ENCODE measurements at regions not wholly inside any gene's neighbourhood (a gene's known extent, or its start where the extent isn't known, plus 50 kb on each side); places are given as distances from the start of the nearest gene placed in this dataset.

DNA sequence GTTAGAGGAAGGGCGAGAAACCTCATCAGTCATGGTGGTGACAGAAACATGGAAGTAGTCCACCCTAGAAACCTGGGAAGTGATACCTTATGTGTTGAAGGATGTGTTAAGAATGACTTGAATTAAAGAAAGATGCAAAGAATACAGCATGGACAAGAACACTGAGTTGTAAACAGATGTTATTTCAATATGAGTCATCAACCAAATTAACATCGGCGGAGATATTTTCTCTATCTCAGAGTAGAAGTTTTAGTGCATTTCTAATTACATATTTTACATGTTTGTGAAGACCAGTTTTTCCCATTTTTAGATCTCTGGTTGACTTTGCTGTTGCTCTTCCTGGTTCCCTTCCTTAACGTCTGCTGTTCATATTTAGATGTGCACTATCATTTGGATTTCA lies 268.8 kb upstream of the TBL1XR1 start:
- TF ChIP-seq, protein P1, sequence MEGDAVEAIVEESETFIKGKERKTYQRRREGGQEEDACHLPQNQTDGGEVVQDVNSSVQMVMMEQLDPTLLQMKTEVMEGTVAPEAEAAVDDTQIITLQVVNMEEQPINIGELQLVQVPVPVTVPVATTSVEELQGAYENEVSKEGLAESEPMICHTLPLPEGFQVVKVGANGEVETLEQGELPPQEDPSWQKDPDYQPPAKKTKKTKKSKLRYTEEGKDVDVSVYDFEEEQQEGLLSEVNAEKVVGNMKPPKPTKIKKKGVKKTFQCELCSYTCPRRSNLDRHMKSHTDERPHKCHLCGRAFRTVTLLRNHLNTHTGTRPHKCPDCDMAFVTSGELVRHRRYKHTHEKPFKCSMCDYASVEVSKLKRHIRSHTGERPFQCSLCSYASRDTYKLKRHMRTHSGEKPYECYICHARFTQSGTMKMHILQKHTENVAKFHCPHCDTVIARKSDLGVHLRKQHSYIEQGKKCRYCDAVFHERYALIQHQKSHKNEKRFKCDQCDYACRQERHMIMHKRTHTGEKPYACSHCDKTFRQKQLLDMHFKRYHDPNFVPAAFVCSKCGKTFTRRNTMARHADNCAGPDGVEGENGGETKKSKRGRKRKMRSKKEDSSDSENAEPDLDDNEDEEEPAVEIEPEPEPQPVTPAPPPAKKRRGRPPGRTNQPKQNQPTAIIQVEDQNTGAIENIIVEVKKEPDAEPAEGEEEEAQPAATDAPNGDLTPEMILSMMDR (IDR thresholded peaks at IDR 0.05): no peak
- TF ChIP-seq POLR2A (IDR thresholded peaks at IDR 0.05): no peak

All from testis (tissue), 2 donors.